Epithelial cell of proximal tubule (primary cell): ENCODE measurements at regions not wholly inside any gene's neighbourhood (a gene's known extent, or its start where the extent isn't known, plus 50 kb on each side); places are given as distances from the start of the nearest gene placed in this dataset.

Experiments used
- DNase-seq: peaks from one replicate; pipeline ENCODE4 v3.0.0-alpha.2; 2011; ENCODE audit warnings: low read depth
- H3K4me3 ChIP-seq: 2 replicates; pipeline ENCODE4 v1.5.1; 2011; ENCODE audit warnings: low read depth, mild to moderate bottlenecking, low read length
- TF ChIP-seq, protein P1 (sequence below): conservative IDR thresholded peaks from 2 replicates; pipeline ENCODE4 v1.5.1; 2012; ENCODE audit warnings: low read depth, mild to moderate bottlenecking, low read length

GRCh38 chr5:4855880-4856279, 284.2 kb upstream of the ADAMTS16 start:
- TF ChIP-seq, protein P1, sequence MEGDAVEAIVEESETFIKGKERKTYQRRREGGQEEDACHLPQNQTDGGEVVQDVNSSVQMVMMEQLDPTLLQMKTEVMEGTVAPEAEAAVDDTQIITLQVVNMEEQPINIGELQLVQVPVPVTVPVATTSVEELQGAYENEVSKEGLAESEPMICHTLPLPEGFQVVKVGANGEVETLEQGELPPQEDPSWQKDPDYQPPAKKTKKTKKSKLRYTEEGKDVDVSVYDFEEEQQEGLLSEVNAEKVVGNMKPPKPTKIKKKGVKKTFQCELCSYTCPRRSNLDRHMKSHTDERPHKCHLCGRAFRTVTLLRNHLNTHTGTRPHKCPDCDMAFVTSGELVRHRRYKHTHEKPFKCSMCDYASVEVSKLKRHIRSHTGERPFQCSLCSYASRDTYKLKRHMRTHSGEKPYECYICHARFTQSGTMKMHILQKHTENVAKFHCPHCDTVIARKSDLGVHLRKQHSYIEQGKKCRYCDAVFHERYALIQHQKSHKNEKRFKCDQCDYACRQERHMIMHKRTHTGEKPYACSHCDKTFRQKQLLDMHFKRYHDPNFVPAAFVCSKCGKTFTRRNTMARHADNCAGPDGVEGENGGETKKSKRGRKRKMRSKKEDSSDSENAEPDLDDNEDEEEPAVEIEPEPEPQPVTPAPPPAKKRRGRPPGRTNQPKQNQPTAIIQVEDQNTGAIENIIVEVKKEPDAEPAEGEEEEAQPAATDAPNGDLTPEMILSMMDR: no peak
- no peak overlapping the region for H3K4me3 ChIP-seq
- DNase-seq: no peak

- no peak for DNase-seq
- TF ChIP-seq, protein P1: no peak
- H3K4me3 ChIP-seq: no peak overlapping the region
These were observed 282.4 kb upstream of the ADAMTS16 start for GRCh38 chr5:4857761-4858160.

DNA sequence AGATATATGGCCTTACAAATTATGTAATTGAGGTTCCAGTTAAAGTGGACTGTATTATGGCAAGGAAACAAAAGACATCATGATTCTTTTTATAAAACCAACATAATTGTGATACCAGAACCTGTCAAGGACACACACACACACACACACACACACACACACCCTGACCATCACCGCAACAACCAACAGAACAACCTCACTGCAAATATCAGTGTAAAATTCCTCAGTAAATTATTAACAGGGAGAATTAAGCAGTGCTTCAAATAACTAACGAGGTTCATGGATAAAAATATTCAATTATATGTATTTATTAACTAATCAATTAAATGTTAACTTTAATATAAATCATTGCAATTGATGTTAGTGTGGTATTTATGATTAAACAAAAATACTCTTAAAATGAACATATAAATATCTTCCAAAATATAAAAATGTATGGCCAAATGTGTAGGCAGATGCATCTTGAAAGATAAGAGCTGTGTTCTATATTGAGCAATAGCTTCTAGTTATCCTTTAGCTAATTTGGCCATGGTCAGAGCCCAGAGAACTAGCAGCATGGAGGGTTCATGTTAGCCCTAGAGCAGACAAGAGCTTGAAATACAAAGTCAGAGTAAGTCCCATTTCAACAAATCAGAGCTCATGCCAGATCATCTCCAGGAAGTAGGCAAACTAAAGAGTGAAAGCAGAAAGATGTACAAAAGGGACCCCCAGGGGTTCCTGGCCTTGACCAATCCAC, 280.5 kb upstream of the ADAMTS16 start:
- TF ChIP-seq, protein P1: no peak
- no peak overlapping the region for H3K4me3 ChIP-seq
- no peak for DNase-seq

- H3K4me3 ChIP-seq: no peak overlapping the region
- DNase-seq: no peak
- TF ChIP-seq, protein P1: no peak
These were observed 279.5 kb upstream of the ADAMTS16 start for GRCh38 chr5:4860631-4861030.

DNA sequence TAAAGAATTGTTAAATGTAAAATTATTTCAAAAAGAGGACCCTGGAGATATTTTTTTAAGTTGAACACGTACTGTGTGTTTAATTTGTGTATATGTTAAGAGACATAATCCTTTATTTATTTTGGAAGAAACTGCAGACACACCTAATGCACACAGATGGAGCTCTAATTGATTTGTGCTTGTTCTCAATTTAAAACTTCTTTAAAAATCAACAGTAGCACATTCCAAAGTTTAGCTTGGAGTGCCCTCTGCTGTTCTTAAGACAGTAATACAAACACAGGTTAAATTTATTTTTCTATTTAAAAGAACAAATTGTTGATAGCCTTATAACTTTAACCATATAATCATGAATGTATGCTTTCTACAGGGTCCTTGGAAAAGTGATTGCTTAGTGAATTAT, 277.6 kb upstream of the ADAMTS16 start:
- no peak overlapping the region for H3K4me3 ChIP-seq
- no peak for DNase-seq
- TF ChIP-seq, protein P1: peak; percentile 69

DNA sequence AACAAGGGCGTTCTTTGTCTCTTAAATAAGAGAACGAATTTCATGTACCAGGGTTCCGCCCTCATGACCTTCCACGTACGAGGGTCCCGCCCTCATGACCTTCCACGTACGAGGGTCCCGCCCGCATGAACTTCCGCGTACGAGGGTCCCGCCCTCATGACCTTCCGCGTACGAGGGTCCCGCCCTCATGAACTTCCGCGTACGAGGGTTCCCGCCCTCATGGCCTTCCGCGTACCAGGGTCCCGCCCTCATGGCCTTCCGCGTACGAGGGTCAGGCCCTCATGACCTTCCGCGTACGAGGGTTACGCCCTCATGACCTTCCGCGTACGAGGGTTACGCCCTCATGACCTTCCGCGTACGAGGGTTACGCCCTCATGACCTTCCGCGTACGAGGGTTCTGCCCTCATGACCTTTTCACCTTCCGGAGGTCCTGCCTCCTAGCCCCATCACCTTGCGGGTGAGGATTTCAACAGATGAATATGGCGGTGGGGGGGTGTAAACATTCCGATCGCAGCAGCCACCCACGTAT, 273.9 kb upstream of the ADAMTS16 start:
- DNase-seq: no peak
- TF ChIP-seq, protein P1: no peak
- no peak overlapping the region for H3K4me3 ChIP-seq

DNA sequence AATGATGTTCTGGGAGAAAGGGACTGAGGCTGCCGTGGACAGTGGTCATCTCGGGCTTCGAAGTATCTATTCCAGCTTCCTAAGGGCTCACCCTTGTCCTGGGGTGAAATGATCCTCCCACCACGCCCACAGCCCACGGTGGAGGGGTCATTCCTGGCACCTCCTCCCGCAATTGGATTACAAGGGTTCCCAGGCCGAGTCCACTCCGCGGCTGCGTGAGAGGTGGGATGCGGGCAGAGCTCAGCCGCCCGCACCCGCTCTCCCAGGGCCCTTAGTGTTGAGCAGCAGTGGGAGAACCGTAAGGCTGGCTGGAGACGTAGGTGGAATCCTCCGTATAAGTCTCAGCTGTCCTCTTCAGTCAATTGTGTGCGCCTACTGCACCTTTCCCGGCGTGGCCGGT, 273.3 kb upstream of the ADAMTS16 start:
- TF ChIP-seq, protein P1: no peak
- no peak overlapping the region for H3K4me3 ChIP-seq
- no peak for DNase-seq
